RWPE2 (cell line): ENCODE measurements at regions not wholly inside any gene's neighbourhood (a gene's known extent, or its start where the extent isn't known, plus 50 kb on each side); places are given as distances from the start of the nearest gene placed in this dataset.

ENCODE experiments used
- ATAC-seq: fragments of 200-7000 bp; cut with Tn5 transposase; 3 replicates; pipeline ENCODE4 v1.9.1; 2021; ENCODE audit warnings: low read depth
- DNase-seq: peaks from one replicate; pipeline ENCODE4 v3.0.0-alpha.2; 2020; ENCODE audit warnings: low spot score
- H3K27ac ChIP-seq: fragments of 450-650 bp; 2 replicates; pipeline ENCODE4 v1.5.1; 2017; ENCODE audit warnings: mild to moderate bottlenecking; ENCODE audit not compliant: poor library complexity, severe bottlenecking
- H3K27me3 ChIP-seq: fragments of 250-450 bp; sonication (Bioruptor Pico); 2 replicates; pipeline ENCODE4 v1.5.1; 2021; ENCODE audit warnings: mild to moderate bottlenecking, moderate library complexity; ENCODE audit not compliant: insufficient read depth, poor library complexity, severe bottlenecking
- H3K36me3 ChIP-seq: fragments of 250-450 bp; sonication (Bioruptor Pico); 2 replicates; pipeline ENCODE4 v1.5.1; 2020; ENCODE audit warnings: low read depth, mild to moderate bottlenecking, moderate library complexity
- H3K4me1 ChIP-seq: fragments of 250-450 bp; sonication (Bioruptor Pico); 2 replicates; pipeline ENCODE4 v1.5.1; 2021; ENCODE audit warnings: mild to moderate bottlenecking, moderate library complexity; ENCODE audit not compliant: insufficient read depth, poor library complexity, severe bottlenecking
- H3K4me3 ChIP-seq: fragments of 250-450 bp; sonication (Bioruptor Pico); 2 replicates; pipeline ENCODE4 v1.5.1; 2021; ENCODE audit warnings: mild to moderate bottlenecking, moderate library complexity; ENCODE audit not compliant: severe bottlenecking
- H3K9me3 ChIP-seq: fragments of 250-450 bp; sonication (Bioruptor Pico); 2 replicates; pipeline ENCODE4 v1.5.1; 2021; ENCODE audit warnings: mild to moderate bottlenecking, moderate library complexity; ENCODE audit not compliant: severe bottlenecking
- CTCF ChIP-seq: fragments of 450-650 bp; IDR thresholded peaks from one replicate; pipeline ENCODE4 v1.5.1; 2017; ENCODE audit warnings: mild to moderate bottlenecking, moderate library complexity; ENCODE audit not compliant: poor library complexity, severe bottlenecking

GRCh38 chr2:220366765-220367164, 739.3 kb downstream of the SLC4A3 start:
- DNase-seq (no peak), ATAC-seq (no peak)
- no peak for TF ChIP-seq CTCF
- peaks cover 7% of the 10 kb centered on the region for H3K4me1 ChIP-seq
- no peaks in the 10 kb centered on the region for H3K27me3 ChIP-seq
- H3K27ac ChIP-seq = no peak overlapping the region
- no peaks in the 10 kb centered on the region for H3K9me3 ChIP-seq
- no peak overlapping the region for H3K4me3 ChIP-seq
- no peaks in the 10 kb centered on the region; the same call in 1 of the 2 replicates for H3K36me3 ChIP-seq

- no peaks in the 10 kb centered on the region for H3K27me3 ChIP-seq
- H3K4me3 ChIP-seq = no peak overlapping the region
- TF ChIP-seq CTCF = no peak
- H3K27ac ChIP-seq = no peak overlapping the region
- no peaks in the 10 kb centered on the region for H3K4me1 ChIP-seq
- no peaks in the 10 kb centered on the region for H3K9me3 ChIP-seq
- no peaks in the 10 kb centered on the region for H3K36me3 ChIP-seq
- DNase-seq (no peak), ATAC-seq (no peak)
These were observed 743.3 kb downstream of the SLC4A3 start for GRCh38 chr2:220370764-220371163.

- Histone ChIP-seq H3K9me3 (no peaks in the 10 kb centered on the region), H3K4me1 (no peaks in the 10 kb centered on the region), H3K27me3 (no peaks in the 10 kb centered on the region), H3K4me3 (no peak overlapping the region), H3K36me3 (no peaks in the 10 kb centered on the region), H3K27ac (no peak overlapping the region)
- TF ChIP-seq CTCF = no peak
- ATAC-seq (no peak), DNase-seq (no peak)
These were observed 743.8 kb downstream of the SLC4A3 start for GRCh38 chr2:220371211-220371610.

GRCh38 chr2:220373878-220374277, 746.4 kb downstream of the SLC4A3 start:
- H3K27me3 ChIP-seq = no peaks in the 10 kb centered on the region
- no peaks in the 10 kb centered on the region for H3K36me3 ChIP-seq
- no peaks in the 10 kb centered on the region for H3K9me3 ChIP-seq
- no peak overlapping the region for H3K4me3 ChIP-seq
- no peak for TF ChIP-seq CTCF
- ATAC-seq (peak; percentile 46; the same call in 2 of the 3 replicates), DNase-seq (no peak)
- H3K4me1 ChIP-seq = no peaks in the 10 kb centered on the region
- no peak overlapping the region for H3K27ac ChIP-seq

GRCh38 chr2:220374282-220374681, 746.9 kb downstream of the SLC4A3 start:
- no peak for ATAC-seq
- no peak for TF ChIP-seq CTCF

More at GRCh38 chr2:220374282-220374681, 746.9 kb downstream of the SLC4A3 start:
- no peak for DNase-seq
- Histone ChIP-seq H3K4me3 (no peak overlapping the region), H3K9me3 (no peaks in the 10 kb centered on the region), H3K27ac (no peak overlapping the region), H3K36me3 (no peaks in the 10 kb centered on the region), H3K27me3 (no peaks in the 10 kb centered on the region), H3K4me1 (no peaks in the 10 kb centered on the region)
